ENCODE measurements at regions not wholly inside any gene's neighbourhood (a gene's known extent, or its start where the extent isn't known, plus 50 kb on each side); places are given as distances from the start of the nearest gene placed in this dataset.
A peak's percentile ranks its signal among the peaks of the same experiment; 100 is the strongest.

GRCh38 chr4:185958094-185958747 is 110.7 kb upstream of the TLR3 start:
- DNase-seq (ENCODE audit: low spot score): no peak
- intact Hi-C loops (cut with DNase I): no loop called here
- ATAC-seq: no peak

GRCh38 chr4:185965426-185966384 is 103.3 kb upstream of the TLR3 start:
- ATAC-seq (peak; percentile 28), DNase-seq (ENCODE audit: low spot score) (no peak)

GRCh38 chr4:185966549-185966948 is 102.4 kb upstream of the TLR3 start:
- intact Hi-C loops (cut with DNase I): no loop called here
- DNase-seq (ENCODE audit: low spot score): no peak
- no peak for ATAC-seq

More at GRCh38 chr4:185965426-185966384, 103.3 kb upstream of the TLR3 start:
- intact Hi-C loops (cut with DNase I): no loop called here

GRCh38 chr4:185966997-185967775 is 101.8 kb upstream of the TLR3 start:
- intact Hi-C loops (cut with DNase I): no loop called here
- no peak for DNase-seq (ENCODE audit: low spot score)
- ATAC-seq: peak; percentile 41

- DNase-seq (ENCODE audit: low spot score) (no peak), ATAC-seq (no peak)
- intact Hi-C loops (cut with DNase I): no loop called here
These were observed 99.3 kb upstream of the TLR3 start for GRCh38 chr4:185969657-185970056.

DNA sequence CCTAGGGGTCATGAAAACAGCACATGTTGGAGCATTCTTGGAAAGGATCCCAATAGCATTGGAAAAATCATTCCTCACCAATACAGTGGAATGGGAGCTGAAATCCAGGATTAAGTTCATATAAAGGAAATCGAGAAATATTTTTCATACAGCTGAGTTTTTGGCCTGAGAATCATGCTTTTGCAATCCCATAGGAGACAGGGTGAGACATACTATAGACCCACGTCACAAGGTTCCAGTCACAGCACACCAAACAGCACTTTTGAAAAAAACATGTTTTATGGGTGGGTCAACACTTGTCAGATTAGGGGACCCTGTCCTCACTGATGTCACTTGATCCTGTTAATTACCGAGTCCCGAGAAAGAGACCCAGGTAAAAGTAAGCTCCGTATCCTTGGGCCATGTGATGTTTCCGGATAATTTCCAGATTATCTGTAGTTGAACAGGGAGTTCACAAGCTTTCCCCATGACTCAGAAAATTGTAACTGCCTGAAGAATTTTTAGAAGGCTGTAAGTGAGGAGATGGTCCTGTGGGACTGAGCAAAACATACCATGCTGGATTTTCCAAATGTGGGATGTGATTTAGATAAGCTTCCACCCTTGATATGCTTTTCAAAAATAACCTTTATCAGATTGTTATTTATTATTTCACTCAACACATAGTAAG is 80.9 kb upstream of the TLR3 start:
- DNase-seq (ENCODE audit: low spot score) (no peak), ATAC-seq (no peak)
- intact Hi-C loops (cut with DNase I): no loop called here

GRCh38 chr4:185991770-185992169 is 77.2 kb upstream of the TLR3 start:
- ATAC-seq: no peak
- intact Hi-C loops (cut with DNase I): no loop called here

DNA sequence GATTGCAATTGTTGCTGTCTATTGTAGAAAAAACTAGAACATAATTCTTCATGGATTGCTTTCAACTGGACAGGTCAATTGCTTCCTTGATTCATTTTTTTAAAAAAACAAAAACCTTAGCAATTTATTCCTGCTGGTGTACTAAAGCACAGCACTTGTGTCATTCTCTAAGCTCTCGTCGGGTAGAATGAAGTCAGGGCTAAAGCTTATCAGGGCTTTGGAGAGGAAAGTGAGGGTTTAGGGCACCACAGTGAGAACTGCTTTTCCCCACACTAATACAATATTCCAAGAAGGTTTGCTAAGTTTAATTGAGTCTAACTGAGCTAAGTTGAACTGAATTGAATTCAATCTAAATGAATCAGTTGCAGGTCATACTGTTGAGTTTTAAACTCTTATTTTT is 76.4 kb upstream of the TLR3 start:
- no peak for DNase-seq (ENCODE audit: low spot score)
- no peak for ATAC-seq
- intact Hi-C loops (cut with DNase I): no loop called here

More at GRCh38 chr4:185991770-185992169, 77.2 kb upstream of the TLR3 start:
- no peak for DNase-seq (ENCODE audit: low spot score)

DNA sequence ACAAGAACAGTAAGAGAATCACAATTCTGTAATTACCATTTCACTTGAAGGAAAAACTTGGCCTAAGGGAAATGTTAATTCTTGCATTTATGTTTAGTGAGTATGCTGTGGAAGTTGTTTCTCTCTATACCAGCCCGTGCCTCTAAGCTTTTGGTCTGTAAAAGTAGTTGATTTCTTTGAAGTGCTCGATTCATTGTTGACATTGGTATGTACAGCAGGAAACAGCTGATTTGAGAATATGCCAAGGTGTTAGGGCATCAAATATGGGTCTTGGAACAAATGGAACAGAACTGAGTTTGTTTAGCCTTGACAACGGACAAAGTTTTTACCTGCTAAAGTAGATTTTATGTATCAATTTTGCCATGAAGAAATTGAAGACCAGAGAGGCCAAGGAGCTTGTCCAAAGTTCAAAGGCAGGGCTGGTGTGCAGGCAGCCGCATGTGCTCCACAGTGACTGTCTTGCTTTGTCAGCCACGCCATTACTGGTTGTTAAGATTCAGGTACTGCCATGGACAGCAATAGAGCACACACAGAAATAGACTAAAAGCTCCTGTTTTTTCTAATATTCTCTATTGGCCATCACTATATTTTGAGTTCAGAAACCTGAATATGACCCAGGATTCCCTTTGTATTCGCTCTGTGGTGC is 75.5 kb upstream of the TLR3 start:
- ATAC-seq (no peak), DNase-seq (ENCODE audit: low spot score) (no peak)
- intact Hi-C loops (cut with DNase I): no loop called here

- ATAC-seq: no peak
- intact Hi-C loops (cut with DNase I): no loop called here
- DNase-seq (ENCODE audit: low spot score): no peak
These were observed 74.2 kb upstream of the TLR3 start for GRCh38 chr4:185994750-185995149.

GRCh38 chr4:185995665-185996064 is 73.3 kb upstream of the TLR3 start:
- ATAC-seq (no peak), DNase-seq (ENCODE audit: low spot score) (no peak)
- intact Hi-C loops (cut with DNase I): no loop called here

DNA sequence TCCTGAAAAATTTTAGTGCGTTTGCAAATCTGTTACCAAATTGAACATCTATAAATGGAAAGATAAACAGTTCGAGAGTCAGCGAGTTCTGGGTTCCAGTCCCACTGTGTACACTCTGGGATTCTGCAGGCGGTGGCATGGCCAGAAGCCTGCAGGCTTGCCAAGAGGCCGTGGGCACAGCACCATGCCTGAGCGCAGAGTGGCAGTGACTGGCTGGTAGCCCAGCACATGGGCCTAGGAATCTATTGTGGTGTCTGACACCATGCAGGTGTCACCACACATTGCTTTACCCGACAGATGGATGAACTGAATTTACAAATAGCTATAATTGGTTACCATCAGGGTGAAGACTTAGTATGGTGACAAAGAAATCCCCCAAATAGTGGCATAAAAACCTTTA is 71.7 kb upstream of the TLR3 start:
- no peak for DNase-seq (ENCODE audit: low spot score)
- intact Hi-C loops (cut with DNase I): no loop called here
- no peak for ATAC-seq

- ATAC-seq (no peak), DNase-seq (ENCODE audit: low spot score) (no peak)
- intact Hi-C loops (cut with DNase I): no loop called here
These were observed 70.2 kb upstream of the TLR3 start for GRCh38 chr4:185998791-185999190.

DNA sequence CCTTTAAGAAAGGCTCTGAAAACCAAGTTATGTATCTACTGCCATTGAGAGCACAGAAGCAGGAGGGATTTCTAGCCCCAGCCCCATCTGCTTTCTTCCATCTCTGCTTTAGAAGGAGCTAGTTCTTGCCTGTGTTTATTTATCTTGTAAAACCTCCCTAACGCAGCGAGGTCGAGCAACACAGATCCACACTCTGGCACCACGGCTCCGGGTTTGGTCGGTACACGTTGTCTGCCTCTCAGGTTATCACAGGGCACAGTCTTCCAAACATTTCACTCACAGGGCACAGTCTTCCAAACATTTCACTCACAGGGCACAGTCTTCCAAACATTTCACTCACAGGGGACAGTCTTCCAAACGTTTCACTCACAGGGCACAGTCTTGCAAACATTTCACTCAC is 69.7 kb upstream of the TLR3 start:
- intact Hi-C loops (cut with DNase I): no loop called here
- no peak for DNase-seq (ENCODE audit: low spot score)
- no peak for ATAC-seq

DNA sequence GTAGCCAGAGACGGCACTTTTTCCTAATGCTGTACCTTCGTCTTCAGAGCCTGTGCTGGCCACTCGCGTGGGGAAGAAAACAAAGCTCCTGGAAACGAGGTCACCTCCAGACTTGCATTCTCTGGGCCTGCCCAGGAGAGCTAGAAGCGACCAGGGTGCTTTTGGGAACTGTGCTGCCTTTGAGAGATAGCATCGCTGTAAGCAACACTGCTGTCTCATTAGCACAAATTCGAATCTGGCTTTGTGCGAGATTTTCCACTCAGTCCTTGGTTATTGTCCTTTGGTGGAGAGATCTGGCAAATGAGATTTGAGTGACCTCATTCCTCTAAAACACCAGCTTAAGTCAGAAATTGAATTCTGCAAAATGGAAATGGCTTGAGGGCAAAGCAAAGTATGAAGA is 66.1 kb upstream of the TLR3 start:
- intact Hi-C loops (cut with DNase I): no loop called here
- ATAC-seq (no peak), DNase-seq (ENCODE audit: low spot score) (no peak)

- ATAC-seq (no peak), DNase-seq (ENCODE audit: low spot score) (no peak)
- intact Hi-C loops (cut with DNase I): no loop called here
These were observed 65.2 kb upstream of the TLR3 start for GRCh38 chr4:186003746-186004145.

DNA sequence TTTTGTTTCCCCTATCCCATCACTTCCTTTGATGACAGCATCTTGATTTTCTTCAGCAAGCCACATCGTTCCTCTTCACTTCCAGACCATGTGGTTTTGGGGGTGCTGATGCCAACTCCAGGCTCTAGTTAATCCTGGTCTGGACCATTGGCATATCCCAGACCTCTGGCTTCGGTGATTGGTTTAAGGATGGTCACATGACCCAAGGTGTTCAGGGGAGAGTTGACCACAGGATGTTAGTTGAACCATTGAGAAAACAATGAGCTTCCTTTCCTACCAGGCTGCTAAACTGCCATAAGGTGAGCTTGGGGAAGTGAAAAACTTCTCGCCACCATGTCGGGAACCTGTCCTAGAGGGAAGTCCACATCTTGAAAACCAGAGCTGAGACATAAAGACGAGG is 60.9 kb upstream of the TLR3 start:
- ATAC-seq: no peak
- intact Hi-C loops (cut with DNase I): no loop called here
- no peak for DNase-seq (ENCODE audit: low spot score)

DNA sequence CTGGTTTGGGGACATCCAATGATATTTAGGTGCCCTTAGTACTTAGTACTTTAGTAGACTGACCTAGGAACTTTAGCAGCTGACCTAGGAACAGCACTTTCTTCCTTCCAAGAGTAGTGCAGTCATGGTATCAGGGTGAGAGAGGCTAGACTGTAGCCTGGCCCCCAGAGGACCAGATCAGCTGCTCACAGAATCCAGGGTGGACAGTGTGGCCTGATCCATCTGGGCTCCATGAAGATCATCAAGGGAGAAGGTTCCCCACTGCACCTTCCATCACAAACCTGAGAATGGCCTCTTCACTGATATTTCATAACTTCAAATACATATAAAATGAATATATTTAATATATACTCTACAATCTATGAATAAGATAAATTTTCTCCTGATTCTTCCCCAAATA is 59.0 kb upstream of the TLR3 start:
- DNase-seq (ENCODE audit: low spot score) (no peak), ATAC-seq (no peak)
- intact Hi-C loops (cut with DNase I): no loop called here

GRCh38 chr4:186010821-186011220 is 58.1 kb upstream of the TLR3 start:
- intact Hi-C loops (cut with DNase I): no loop called here
- DNase-seq (ENCODE audit: low spot score) (no peak), ATAC-seq (no peak)
